NCI-H146 treated with DMSO at 0.1 percent for 48 hours (cell line): ENCODE measurements at regions not wholly inside any gene's neighbourhood (a gene's known extent, or its start where the extent isn't known, plus 50 kb on each side); places are given as distances from the start of the nearest gene placed in this dataset.

Experiments
- DNase-seq: peaks from one replicate; lab custom pipeline; 2025; ENCODE audit not compliant: unreplicated experiment; lab: John Stamatoyannopoulos, UW

DNA sequence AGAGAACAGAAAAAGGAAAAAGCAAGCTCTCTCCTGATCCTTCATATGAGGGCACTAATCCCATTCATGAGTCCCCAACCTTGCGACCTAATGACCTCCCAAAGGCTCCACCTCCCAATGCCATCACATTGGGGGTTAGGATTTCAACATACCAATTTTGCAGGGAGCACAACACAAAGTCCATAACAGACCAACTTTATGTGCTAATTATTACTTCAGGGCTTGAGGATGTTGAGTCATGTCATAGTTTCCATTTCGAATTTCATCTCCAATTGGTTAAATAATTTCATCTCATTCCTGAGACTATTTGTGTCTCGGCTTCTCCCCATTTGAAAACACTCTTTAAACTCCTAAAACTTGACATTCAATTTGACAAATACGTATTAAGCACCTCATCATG is 69.9 kb upstream of the KLF7 start:
- no peak for DNase-seq

DNA sequence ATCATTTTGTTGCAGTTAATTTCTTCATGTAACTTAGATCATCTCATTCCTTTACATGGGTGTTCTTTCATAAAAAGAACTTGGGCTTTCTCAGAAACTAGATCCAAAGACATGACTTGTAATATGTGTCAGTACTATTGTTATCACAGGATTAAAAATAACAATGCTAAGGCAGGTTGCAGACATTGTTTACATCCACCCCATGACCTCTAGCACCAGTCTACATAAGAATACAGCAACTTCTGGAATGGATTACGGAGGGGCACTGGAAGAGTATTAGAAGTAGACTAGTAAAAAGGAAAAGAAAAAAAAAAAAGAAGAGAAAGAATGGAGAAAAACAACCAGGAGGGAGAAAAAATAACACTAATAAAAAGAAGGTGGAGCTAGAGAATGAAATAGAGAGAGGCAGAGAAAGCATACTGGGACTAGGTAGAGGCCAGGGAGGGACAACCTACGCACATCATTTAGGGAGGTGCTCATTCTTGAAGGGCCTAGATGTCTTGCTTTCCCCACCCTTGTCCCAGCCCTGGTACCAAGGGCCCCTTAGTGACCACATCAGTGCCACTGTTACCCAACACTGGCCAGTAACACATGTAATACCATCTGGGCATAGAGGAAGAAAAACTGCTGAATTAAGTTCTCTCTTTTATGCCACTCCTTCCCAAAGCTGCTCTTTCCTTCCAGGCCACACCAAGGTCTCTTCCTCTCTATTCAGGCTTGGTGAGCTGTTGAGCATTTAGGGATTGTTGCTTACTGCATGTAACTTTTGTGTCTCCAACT is 70.6 kb upstream of the KLF7 start:
- no peak for DNase-seq

DNA sequence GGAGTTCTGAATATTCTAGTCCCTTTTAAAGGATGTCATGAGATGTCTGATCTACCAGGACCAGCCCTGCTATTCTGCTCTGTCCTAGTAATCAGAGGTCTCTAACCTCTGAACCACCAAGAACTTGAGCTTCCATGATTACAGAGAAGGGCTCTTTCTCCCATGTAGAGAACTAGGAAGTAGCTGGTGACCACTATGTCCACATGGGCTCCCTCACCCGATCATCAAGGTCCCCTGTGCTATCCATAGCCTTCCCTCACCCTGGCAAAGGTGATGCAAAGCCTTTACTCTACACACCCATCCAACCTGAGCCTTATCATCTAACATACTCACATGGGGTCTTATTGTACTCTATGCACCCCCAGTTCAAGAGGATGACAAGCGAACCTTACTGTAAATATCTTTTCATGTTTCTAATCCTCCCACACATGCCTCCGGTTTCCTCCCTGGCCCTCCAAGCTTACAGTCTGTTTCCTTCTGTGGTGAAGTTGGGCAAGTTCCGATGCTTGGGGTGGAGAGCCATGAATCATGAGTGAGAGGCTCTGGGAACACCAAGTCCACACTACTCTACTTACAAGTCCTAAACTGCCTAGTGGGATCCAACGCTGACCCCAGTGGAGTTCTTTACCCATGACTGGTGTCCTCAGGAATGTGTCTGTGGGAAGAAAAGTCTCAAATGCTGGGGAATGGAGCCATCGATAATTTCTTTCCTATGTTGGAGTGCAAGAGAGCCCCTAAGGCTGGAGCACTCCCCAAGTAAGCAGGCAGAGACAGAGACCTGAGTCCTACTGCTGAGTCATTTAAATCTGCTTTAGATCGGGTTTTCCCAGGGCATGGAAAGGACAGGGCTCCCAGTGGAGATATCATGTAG is 73.3 kb upstream of the KLF7 start:
- no peak for DNase-seq

DNA sequence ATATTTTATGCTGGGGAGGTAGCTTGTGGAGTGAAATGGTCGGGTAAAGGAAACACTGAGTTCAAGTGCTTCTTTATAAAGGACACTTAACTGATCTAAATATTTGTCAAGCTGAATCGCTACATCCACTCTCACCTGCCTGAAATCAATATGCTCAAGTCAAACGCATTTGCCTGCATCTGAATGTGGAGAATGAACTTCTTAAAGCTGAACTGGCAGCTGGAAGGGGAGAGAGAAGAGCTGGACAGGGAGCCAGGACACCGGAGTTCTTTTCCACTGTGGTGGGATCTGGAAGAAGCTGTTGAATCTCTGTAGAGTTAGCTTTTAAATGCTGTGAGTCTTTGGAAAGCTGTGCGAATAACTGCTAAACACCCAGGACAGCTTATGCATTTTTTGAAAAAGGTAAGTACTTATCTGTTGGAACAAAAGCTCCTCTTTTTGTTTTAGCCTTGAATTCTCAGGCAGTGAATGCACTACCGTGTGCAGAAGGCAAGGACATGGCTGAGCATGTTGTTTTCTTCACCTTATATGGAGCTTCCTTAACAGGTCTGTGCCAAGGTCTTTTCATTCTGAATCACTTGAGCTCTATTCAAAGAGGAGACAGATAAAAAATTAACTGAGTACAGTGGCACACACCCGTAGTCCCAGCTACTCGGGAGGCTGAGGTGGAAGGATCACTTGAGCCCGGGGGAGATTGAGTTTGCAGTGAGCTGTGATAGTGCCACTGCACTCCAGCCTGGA is 74.2 kb upstream of the KLF7 start:
- DNase-seq, result no peak

DNA sequence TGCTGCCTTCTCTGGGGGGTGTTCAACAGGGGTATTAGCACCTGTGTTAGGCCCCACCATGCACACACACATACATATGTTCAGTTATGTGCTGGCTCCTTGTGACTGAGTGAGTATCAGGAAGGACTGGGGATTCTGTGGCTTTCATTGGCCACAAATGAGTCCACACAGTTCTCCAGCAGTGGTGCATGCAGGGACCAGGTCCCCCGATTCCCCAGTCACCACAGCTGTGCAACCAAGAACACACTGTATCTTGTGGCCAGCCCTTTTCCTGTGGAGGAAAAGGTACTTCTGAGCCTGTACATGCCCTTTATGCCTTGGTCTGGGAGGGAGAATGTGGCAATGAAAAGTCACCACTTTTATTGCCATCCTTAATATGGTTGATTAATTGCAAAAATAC is 74.9 kb upstream of the KLF7 start:
- no peak for DNase-seq

DNA sequence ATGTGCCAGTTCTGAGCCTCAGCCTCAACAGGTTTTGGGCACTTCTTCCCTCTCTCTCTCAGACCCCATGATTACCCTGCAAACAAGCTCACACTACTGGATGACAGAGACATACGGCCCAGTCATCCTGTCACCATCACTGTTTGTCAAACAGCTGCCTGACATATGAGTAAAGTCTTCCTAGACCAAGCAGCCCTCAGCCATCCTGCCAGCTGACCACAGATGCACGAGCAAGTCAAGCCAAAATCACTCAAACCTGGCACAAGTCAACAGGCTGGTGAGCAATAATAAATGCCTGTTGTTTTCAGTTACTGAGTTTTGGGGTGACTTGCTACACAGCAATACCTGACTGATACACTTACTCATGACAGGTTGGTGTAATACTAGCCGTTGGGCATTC is 75.5 kb upstream of the KLF7 start:
- DNase-seq, result no peak

DNA sequence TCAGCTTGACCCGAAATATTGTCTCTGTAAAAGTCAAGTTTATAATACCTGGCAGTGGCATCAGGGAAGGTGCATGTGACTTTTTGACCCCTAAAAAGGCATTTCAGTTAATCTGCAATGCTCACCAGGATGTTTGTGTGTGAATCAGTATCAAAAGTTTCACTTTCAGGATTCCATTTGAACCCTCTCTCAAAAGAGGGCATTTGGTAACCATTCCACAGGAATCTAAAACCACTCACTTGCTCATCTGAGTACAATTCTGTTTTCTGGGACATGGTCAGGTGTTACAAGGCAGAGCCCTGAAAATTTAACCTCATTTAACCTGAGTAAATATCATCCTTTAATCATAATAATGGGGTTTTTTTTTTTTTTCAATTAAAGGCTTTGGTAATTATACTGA is 77.9 kb upstream of the KLF7 start:
- no peak for DNase-seq

DNA sequence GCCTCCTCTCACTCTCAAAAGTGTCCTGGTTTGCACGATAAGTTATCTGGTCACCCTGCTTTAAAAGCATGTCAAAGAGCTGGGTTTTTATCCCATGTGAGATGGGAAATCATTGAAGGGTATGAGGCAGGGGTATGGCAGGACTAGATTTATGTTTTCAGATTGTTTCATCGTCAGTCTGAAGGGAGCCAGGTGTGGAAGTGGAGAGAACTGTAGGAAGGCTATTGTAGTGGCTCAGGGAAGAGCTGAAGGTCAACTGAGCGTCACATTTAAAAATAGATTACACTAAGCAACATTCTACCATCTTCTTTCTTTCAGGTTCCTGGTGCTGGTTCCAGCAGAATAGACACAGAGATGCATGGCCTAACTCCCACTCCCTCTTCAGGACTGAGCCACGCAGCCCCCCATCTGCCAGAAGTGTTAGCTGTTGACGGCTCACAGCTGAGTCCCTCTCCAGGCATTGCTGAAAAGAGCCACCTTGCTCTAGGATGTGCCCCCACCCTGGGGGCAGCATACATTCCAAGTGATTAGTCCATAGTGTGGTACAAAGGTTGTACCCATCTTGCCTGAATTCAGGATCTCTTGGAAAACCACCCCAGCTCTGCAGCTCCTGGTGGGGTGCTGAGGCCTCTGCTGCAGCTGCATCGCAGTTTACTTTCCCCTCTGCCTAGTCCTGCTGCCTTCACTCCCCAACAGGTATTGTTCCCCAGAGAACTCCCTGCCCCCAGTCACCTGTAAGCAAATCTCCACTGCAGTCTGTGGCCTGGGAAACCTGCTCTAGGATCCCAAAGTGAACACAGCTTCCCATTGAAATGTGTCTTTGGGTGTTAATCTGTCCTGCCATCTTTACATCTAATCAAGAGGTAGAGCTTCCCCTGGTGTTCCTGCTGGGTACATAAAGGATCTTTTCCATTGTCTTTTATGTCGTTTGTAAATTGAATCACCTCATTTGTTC is 79.5 kb upstream of the KLF7 start:
- DNase-seq, result peak; percentile 10

DNA sequence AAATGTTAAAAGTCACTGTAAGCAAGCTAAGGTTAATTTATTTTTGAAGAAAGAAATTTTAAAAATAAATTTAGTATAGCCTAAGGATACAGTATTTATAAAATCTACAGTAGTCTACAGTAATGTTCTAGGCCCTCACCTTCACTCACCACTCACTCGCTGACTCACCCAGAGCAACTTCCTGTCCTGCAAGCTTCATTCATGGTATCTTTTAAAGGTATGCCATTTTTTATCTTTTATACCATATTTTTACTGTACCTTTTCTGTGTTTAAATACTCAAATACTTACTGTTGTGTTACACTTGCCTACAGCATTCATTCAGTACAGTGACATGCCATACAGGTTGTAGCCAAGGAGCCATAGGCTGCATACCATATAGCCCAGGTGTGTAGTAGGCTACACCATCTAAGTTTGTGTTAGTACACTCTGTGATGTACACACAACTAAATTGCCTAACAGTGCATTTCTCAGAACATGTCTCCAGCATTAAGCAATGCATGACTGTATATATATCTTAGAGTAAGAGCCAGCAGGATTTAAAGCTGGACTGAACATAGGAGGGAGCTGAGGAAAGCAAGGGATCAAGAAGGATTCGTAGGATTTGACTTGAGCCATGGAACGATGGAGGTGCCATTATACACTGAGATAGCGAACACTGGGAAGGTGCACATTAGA is 83.1 kb upstream of the KLF7 start:
- no peak for DNase-seq

DNA sequence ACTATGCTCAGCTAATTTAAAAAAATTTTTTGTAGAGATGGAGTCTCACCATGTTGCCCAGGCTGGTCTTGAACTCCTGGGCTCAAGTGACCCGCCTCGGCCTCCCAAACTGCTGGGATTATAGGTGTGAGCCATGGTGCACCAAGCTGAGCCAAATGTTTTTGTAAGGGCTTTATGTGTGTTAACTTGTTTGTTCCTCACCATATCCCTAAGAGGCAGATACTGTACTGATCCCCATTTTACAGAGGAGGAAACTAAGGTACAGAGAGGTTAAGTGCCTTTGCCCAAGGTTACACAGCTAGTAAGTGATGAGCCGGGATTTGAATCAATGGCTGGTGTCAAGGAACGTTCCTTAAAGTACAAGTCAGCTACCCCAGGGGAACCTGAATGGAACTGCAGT is 85.3 kb upstream of the KLF7 start:
- DNase-seq, result no peak

DNA sequence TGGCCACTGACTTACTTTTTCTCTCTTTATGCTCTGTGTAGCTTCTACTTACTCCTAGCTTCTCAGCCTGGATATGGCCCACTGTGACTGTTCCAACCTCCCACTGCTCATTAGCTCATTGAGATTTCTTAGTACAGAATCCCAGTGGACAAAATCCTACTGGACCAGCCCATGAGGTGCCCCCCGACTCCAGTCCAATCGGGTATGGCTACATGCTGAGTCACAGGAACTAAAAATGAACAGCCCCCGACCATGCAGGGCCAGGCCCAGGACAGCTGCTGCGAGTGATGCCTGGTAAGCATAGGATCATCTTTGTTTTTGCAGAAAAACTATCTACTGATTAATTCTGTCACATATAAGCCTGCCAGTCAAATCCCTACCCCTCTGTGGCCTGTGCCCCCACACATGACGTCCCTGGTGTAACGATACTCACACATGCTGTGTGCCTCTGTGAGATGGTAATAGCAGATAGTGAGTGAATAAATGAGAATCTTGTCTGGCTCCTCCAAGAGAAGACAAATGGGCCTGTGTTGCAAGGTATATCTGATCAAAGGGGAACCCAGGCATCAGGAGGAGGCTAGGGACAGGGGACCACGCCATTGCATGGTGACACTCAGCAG is 85.9 kb upstream of the KLF7 start:
- DNase-seq, result no peak

DNA sequence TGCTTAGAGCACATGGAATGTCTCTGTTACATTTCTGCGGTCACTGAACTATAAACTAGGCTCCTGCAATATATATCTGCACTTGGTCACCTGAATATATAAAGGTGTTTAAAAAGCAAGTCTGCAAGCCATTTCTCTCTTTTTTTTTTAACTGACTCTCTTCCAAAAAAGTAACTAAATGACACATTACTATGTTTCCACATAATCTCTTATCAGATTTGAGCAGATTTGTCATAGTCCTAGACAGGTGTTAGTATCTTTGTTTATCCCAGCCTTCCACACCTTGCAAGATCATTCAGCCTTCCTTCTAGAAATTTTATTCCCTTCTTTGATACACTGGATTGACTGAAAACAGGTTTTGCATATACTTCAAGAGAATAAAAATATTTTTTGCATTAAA is 86.7 kb upstream of the KLF7 start:
- no peak for DNase-seq

DNA sequence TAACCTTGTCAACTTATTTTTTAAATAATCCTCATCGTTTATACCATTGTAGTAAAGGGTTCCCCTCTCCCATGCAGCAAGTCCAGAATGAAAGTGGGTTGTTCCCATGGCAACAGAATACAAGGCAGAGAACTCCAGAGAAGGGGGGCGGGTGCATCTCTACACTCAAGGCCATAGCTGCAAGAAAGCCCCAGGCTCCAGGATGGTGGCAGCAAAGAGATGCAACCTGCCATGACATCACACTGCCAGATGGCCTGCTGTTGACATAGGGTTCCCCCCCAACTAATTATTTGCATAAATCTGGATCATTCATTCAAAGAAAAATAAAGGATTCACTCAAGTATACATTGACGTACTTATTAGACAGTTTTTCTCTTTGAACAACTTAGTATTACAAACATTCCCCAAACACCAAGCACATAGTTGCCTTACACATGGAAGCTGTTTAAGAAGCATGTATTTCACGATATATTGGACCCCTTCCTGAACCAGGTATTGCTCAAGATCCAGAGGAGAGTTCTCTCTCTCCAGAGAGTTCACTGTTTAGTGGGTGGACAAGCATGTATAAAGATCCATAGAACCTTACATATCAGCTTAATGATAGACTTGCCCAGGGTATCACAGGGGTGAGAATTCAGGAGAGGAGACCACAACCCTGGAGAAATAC is 87.4 kb upstream of the KLF7 start:
- peak; percentile 32 for DNase-seq

DNA sequence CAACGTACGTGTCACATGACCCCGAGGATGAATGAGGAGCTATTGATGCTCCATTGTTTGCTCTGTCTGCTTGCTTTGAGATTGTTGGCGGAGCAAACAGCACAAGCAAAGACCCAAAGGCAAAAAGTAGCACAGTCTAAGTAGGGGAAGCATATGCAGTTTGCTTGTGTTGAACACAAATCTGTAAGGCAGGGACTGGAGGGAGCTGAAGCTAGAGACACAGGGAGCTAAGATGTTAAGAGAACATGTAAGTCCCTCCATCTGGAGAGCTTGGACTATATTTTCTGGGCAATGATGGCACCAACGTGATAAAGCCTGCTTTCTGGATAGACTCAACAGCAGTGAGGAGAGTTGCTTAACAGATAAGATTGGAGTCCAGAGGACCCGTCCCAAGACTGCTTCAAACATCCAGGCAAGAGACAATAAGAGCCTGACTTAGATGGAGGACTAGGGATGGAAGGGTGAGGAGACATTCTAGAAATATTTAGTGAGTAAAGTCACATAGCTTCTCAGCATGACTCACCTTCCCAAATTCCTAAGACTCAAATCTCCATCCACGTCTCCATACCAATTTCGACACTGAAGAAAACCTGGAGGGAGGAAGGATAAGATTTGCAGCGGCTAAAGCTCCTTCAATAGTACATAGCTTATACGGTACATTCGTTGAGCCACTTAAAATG is 88.1 kb upstream of the KLF7 start:
- DNase-seq, result no peak

DNA sequence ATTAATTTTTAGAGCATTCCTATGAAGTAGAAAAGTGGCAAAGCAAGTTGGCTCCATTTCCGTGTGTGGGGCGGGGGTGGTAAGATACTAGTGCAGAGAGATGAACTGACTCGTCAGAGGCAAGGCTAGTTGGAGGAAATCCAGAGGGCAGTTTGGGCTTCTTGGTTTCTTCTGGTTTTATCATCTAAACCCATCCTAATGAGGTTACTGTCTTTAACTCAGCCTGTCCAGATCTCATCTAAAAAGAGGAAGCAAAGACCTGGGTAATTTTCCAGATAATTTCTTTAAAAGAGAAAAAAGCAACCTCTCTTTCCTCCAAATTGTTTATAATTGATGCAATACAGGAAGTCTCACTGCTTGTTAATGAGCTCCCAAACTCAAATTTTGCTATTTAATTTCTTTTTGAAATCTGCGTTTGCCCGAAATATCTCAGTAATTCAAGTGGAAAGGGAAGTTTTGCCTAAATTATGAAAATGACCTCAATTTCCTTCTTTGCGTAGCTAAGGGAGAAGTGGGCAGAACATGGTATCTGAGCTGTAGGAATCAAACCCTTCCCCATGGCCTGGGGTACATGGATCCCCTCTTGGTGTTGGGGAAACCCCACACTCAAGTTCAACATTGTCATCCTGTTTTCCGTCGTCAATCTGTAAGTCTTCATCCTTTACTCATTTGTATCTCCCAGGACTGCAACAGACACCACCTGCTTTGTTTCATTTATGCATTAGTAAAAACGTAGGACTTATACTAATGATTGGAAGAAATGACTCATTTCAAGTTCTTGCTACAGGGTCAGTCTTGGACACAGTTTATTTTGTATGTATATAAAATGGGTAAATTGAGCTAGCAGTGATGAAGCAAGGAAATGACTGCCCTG is 89.1 kb upstream of the KLF7 start:
- DNase-seq, result no peak

DNA sequence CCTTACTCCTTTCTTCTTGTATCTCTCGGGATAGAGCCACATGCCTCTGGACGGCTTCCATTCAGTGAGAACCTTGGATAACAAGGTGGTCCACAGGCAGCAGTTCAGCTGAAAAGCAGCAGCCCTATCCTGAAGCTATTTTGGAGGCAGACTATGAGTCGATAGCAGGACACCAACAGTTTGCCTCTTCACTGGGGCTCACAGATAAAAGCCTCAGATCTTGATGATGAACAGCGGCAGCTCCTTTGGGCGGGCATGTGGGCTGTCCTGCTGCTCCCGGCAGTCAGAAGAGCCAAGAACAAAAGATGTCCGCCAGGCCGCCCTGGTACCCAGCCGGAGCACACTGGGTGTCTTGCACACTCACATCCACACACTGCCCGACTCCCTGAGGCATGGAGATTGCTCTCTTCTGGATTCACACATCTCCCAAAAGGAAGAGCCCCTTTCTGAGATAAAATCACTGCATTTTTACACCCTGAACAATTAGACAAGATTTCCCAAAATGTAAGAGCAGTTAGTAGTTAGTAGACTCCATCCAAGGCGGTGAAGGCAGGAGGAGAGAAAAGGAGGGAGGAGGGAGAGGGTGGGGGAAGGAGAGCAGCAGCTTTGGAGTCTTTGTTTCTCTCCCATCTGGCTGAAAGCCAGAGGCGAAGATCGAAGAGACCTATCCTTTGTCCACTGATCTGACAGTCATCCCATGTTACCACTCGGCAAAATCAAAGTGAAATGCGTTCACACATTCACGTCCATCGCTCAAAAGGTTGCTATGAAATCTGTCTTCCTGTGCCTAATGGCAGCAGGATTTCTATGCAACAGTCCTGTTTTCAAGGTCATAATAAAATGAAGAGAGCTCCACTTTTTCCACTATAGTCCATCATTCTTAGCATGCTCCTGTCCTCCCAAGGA is 90.1 kb upstream of the KLF7 start:
- no peak for DNase-seq
